HAP-1 (cell line): ENCODE measurements at regions not wholly inside any gene's neighbourhood (a gene's known extent, or its start where the extent isn't known, plus 50 kb on each side); places are given as distances from the start of the nearest gene placed in this dataset.
"Not testable (repeated sequence)": the region's sequence is repeated elsewhere in the genome, so short reads cannot be mapped to it uniquely, and the experiment has no call there.

Source experiments
- DNase-seq, 2 experiments: peaks; one replicate each; pipeline ENCODE4 v3.0.0-alpha.2; 2016 to 2020; ENCODE audit warnings: low spot score in 2 of 2
- H3K27me3 ChIP-seq: fragments of 250-450 bp; sonication (Bioruptor Pico); 2 replicates; pipeline ENCODE4 v1.5.1; 2020; ENCODE audit warnings: low read depth, mild to moderate bottlenecking, moderate library complexity
- H3K36me3 ChIP-seq: fragments of 250-450 bp; sonication (Bioruptor Pico); replicated peaks from 2 replicates; pipeline ENCODE4 v1.5.1; 2020; ENCODE audit warnings: mild to moderate bottlenecking
- H3K4me1 ChIP-seq: fragments of 250-450 bp; sonication (Bioruptor Pico); 2 replicates; pipeline ENCODE4 v1.5.1; 2020; ENCODE audit warnings: mild to moderate bottlenecking
- H3K4me3 ChIP-seq: fragments of 250-450 bp; sonication (Bioruptor Pico); 2 replicates; pipeline ENCODE4 v1.5.1; 2020; ENCODE audit warnings: mild to moderate bottlenecking, moderate library complexity
- H3K9me3 ChIP-seq: fragments of 250-450 bp; sonication (Bioruptor Pico); 2 replicates; pipeline ENCODE4 v1.5.1; 2020; ENCODE audit warnings: mild to moderate bottlenecking, moderate library complexity
- in situ Hi-C: fragments of 300-500 bp; cut with MboI; formaldehyde crosslinking; loops from 3 replicates; pipeline ENCODE4 v1.14.3; 2020; ENCODE audit warnings: low sequenced_read_pairs, inconsistent platforms, mixed read lengths

- DNase-seq = no peak
- Histone ChIP-seq H3K27me3 (no peaks in the 10 kb centered on the region), H3K36me3 (no peaks in the 10 kb centered on the region), H3K9me3 (no peaks in the 10 kb centered on the region), H3K4me1 (no peaks in the 10 kb centered on the region), H3K4me3 (no peak overlapping the region)
- in situ Hi-C loops = no loop called here
These were observed 242.8 kb upstream of the SGCG start for GRCh38 chr13:22937953-22938352.

DNA sequence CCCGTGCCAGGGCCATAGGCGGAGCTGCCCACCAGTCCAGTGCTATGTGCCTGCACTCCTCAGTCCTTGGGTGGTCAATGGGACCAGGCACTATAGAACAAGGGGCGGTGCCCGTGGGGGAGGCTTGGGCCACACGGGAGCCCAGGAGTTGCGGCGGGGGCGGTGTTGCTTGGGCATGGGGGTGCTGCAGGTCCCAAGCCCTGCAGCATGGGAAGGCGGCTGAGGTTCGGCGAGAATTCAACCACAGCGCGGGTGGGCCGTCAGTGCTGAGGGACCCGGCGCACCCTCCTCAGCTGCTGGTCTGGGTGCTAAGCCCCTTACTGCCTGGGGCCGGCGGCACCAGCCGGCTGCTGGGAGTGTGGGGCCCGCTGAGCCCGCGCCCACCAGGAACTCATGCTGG, 242.2 kb upstream of the SGCG start:
- DNase-seq = no peak
- no peaks in the 10 kb centered on the region for H3K4me1 ChIP-seq
- H3K27me3 ChIP-seq = no peaks in the 10 kb centered on the region
- H3K36me3 ChIP-seq = no peaks in the 10 kb centered on the region
- in situ Hi-C loops = no loop called here
- no peak overlapping the region for H3K4me3 ChIP-seq
- no peaks in the 10 kb centered on the region for H3K9me3 ChIP-seq

DNA sequence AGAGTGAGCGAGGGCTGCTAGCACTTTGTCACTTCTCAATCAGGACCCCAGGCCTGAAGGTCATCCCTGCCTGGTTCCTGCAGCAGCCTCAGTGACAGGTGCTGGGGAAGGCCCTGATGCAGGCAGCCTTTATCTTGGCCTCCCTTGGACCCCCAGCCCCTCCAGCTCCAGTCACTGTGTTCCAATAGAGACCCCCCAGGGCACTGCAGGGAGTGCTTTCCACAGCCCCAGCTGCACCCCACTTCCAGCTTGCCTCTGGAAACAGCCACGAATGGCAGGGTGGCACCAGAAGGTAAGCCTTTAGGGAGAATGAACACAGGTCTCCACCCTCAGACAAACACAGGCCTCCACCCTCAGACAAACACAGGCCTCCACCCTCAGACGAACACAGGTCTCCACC, 241.6 kb upstream of the SGCG start:
- in situ Hi-C loops = no loop called here
- no peak for DNase-seq
- Histone ChIP-seq H3K36me3 (no peaks in the 10 kb centered on the region), H3K9me3 (no peaks in the 10 kb centered on the region), H3K4me1 (no peaks in the 10 kb centered on the region), H3K27me3 (no peaks in the 10 kb centered on the region), H3K4me3 (no peak overlapping the region)

- Histone ChIP-seq H3K36me3 (no peaks in the 10 kb centered on the region), H3K4me3 (no peak overlapping the region), H3K4me1 (no peaks in the 10 kb centered on the region), H3K27me3 (no peaks in the 10 kb centered on the region), H3K9me3 (no peaks in the 10 kb centered on the region)
- in situ Hi-C loops = no loop called here
- no peak for DNase-seq
These were observed 240.6 kb upstream of the SGCG start for GRCh38 chr13:22940090-22940710.

- in situ Hi-C loops = no loop called here
- Histone ChIP-seq H3K4me1 (no peaks in the 10 kb centered on the region), H3K36me3 (no peaks in the 10 kb centered on the region), H3K9me3 (no peaks in the 10 kb centered on the region), H3K4me3 (no peak overlapping the region), H3K27me3 (no peaks in the 10 kb centered on the region)
- DNase-seq = no peak
These were observed 240.0 kb upstream of the SGCG start for GRCh38 chr13:22940736-22941135.

DNA sequence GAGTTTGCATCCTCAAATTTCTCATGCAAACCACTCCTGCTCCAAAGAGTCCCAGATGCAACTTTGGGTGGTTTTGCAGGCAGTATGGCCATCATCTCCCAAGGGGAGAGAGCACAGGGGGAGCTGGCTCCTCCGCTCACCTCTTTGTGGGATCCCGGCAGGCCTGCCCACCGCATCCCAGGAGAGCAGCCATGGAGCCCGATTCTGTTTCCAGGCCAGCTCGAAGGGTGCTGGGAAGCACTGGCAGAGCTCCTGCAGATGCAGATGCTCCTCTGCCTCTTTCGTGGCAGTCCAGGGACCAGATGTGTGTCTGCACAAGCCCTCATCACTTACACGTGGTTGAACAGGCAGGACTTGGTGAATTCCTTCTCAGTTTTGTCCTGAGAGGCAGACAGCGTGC, 239.3 kb upstream of the SGCG start:
- H3K36me3 ChIP-seq, in situ Hi-C loops: not testable (repeated sequence)

GRCh38 chr13:22942831-22943230, 237.9 kb upstream of the SGCG start:
- H3K4me1 ChIP-seq, H3K27me3 ChIP-seq, H3K36me3 ChIP-seq, H3K4me3 ChIP-seq, in situ Hi-C loops, DNase-seq, H3K9me3 ChIP-seq: not testable (repeated sequence)

More for the DNA sequence above, 239.3 kb upstream of the SGCG start:
- not testable (repeated sequence) for H3K9me3 ChIP-seq, H3K27me3 ChIP-seq, DNase-seq, H3K4me3 ChIP-seq, H3K4me1 ChIP-seq

GRCh38 chr13:22944378-22944777, 236.4 kb upstream of the SGCG start:
- no peaks in the 10 kb centered on the region for H3K27me3 ChIP-seq
- in situ Hi-C loops = no loop called here

DNA sequence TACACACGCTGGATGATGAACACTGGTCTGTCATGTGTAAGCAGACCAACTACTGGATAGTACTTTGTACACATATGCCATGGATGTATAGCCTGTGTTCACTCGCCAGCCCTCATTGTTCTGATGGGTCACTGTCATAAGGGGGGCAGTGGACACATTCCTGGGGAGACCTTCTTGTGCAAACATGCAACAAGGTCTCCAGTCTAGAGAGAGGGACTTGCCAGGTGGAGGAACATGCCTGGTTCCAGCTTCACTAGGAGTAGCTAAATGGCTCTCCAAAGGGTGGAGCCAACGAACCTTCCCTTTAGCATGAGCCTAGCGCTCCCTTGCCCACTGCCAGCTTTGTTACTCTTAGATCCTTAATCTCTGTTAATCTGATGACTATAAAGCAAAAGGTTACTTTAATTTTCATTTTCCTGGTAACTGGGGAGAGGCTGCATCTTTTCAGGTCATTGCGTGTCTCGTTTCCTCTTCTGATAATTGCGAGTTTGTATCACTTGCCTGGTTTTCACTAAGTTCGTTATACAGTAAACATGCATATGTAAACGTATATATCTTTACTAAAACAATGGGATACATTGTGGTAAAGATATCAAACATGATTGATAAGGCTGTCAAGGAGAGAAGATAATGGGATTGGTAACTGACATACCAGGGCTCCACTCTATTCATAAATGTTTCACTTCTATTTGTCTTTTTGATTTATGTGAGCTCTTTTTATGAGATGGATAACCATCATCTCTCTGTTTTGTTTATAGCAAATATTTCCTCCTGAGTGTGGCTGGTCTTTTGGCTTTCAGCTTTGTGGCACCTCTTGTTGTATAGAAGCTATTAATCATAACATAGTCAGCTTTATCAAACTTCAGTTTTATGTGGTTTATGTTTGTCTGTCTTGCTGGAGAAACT, 235.2 kb upstream of the SGCG start:
- no peaks in the 10 kb centered on the region for H3K36me3 ChIP-seq
- H3K4me1 ChIP-seq = no peaks in the 10 kb centered on the region
- DNase-seq = no peak
- in situ Hi-C loops = no loop called here
- H3K9me3 ChIP-seq = no peaks in the 10 kb centered on the region; the same call in 1 of the 2 replicates
- no peaks in the 10 kb centered on the region for H3K27me3 ChIP-seq
- H3K4me3 ChIP-seq = no peak overlapping the region

More at GRCh38 chr13:22944378-22944777, 236.4 kb upstream of the SGCG start:
- H3K9me3 ChIP-seq = no peaks in the 10 kb centered on the region; the same call in 1 of the 2 replicates
- H3K36me3 ChIP-seq = no peaks in the 10 kb centered on the region
- no peak for DNase-seq
- no peaks in the 10 kb centered on the region for H3K4me1 ChIP-seq
- no peak overlapping the region for H3K4me3 ChIP-seq

DNA sequence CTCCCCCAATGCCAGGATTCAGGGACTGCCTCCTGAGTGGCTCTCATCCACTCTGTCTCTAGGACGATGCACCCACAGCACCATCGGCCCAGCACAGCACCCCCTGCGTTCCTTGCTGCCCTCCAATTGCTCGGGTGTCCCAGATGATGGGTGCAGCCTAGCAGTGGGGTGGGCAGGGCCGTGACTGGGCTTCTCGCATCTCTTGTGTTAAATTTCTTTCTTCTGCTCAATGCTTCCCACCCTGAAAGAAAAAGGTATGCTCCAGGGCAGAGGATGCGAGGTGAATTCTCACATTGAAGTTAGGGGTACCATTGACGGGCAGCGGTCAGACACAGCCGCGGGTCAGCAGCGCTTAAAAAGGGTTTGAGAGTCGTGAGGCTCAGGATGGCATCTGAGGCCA, 232.4 kb upstream of the SGCG start:
- H3K9me3 ChIP-seq = no peaks in the 10 kb centered on the region; the same call in 1 of the 2 replicates
- no peak overlapping the region for H3K4me3 ChIP-seq
- no peak for DNase-seq
- no peaks in the 10 kb centered on the region for H3K4me1 ChIP-seq
- in situ Hi-C loops = no loop called here
- H3K36me3 ChIP-seq = no peaks in the 10 kb centered on the region
- H3K27me3 ChIP-seq = no peaks in the 10 kb centered on the region

GRCh38 chr13:22952018-22952417, 228.8 kb upstream of the SGCG start:
- H3K36me3 ChIP-seq, H3K27me3 ChIP-seq, H3K4me1 ChIP-seq, in situ Hi-C loops, DNase-seq, H3K9me3 ChIP-seq, H3K4me3 ChIP-seq: not testable (repeated sequence)

DNA sequence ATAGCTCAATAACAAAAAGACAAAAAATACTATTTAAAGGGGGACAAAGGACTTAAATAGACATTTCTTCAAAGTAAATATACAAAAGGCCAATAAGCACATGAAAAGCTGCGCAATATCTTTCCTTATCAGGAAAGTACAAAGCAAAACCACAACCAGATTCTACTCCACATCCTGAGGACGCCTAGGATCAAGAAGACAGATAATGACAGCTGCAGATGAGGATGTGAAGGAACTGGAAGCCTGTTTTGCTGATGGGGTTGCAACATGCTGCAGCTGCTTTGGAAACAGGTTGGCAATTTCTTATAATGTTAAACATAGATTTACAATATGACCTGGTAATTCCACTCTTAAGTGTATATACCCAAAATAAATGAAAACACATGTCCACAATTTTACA, 225.6 kb upstream of the SGCG start:
- H3K9me3 ChIP-seq, in situ Hi-C loops, H3K4me3 ChIP-seq, H3K27me3 ChIP-seq, H3K36me3 ChIP-seq, DNase-seq, H3K4me1 ChIP-seq: not testable (repeated sequence)

- H3K36me3 ChIP-seq, H3K4me3 ChIP-seq, H3K4me1 ChIP-seq, DNase-seq, in situ Hi-C loops, H3K9me3 ChIP-seq, H3K27me3 ChIP-seq: not testable (repeated sequence)
These were observed 224.2 kb upstream of the SGCG start for GRCh38 chr13:22956456-22957115.

DNA sequence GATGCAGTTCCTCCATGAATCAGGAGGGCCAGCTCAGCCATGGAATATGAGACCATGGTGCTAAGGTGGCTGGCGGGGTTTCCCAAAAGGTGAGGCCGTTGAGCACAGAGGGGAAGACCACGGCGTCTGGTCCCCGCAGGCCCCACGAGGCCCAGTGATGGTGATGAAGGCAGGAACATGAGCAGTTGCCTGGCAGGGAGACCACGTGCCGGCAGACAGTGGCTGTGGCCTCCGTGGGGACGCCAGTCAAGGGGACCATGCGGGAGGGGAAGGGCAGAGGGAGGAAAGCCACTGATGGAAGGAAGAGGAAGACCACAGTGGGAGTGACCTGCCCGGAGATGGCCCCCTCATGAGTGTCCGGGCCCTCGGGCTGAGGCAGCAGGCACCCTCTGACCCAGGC, 220.9 kb upstream of the SGCG start:
- H3K36me3 ChIP-seq, H3K27me3 ChIP-seq, H3K4me3 ChIP-seq, in situ Hi-C loops, H3K4me1 ChIP-seq, H3K9me3 ChIP-seq, DNase-seq: not testable (repeated sequence)
